Fibroblast of lung (primary cell): ENCODE measurements at regions not wholly inside any gene's neighbourhood (a gene's known extent, or its start where the extent isn't known, plus 50 kb on each side); places are given as distances from the start of the nearest gene placed in this dataset.

Experiments used
- DNase-seq, 2 donors: peaks; one replicate each; pipeline versions ENCODE4 v3.0.0 to v3.0.0-alpha.2; 2010; ENCODE audit warnings: low read depth in 2 of 2
- H2AFZ ChIP-seq: 2 replicates; pipeline ENCODE4 v1.5.1; 2012; ENCODE audit warnings: low read length, control low read depth, inconsistent platforms
- H3K27ac ChIP-seq: 2 replicates; pipeline ENCODE4 v1.5.1; 2011; ENCODE audit warnings: low read length, control low read depth; ENCODE audit not compliant: insufficient read depth
- H3K27me3 ChIP-seq: 2 replicates; pipeline ENCODE4 v1.5.1; 2011; ENCODE audit warnings: mild to moderate bottlenecking, low read length; ENCODE audit not compliant: control insufficient read depth, insufficient read depth
- H3K36me3 ChIP-seq: 2 replicates; pipeline ENCODE4 v1.5.1; 2011; ENCODE audit warnings: low read length; ENCODE audit not compliant: control insufficient read depth, insufficient read depth
- H3K4me1 ChIP-seq: 2 replicates; pipeline ENCODE4 v1.5.1; 2011; ENCODE audit warnings: low read length; ENCODE audit not compliant: control insufficient read depth, insufficient read depth; ENCODE audit errors: extremely low read depth
- H3K4me2 ChIP-seq: 2 replicates; pipeline ENCODE4 v1.5.1; 2011; ENCODE audit warnings: low read length, control low read depth; ENCODE audit not compliant: insufficient read depth; ENCODE audit errors: extremely low read depth
- H3K4me3 ChIP-seq, 4 experiments: fragments of 200-600 bp in 1 of 4; sonication (generic) in 1 of 4; replicated peaks in 1 of 4; 2 replicates each; pipeline ENCODE4 v1.5.1; 2011 to 2016; ENCODE audit warnings: low read length in 4 of 4, low read depth in 3 of 4, mild to moderate bottlenecking in 3 of 4, control low read depth in 2 of 4, inconsistent platforms in 1 of 4, mixed read lengths in 1 of 4; ENCODE audit not compliant: insufficient read depth in 1 of 4; ENCODE audit errors: control extremely low read depth in 1 of 4
- H3K79me2 ChIP-seq: 2 replicates; pipeline ENCODE4 v1.5.1; 2012; ENCODE audit warnings: mild to moderate bottlenecking, low read length, inconsistent platforms; ENCODE audit not compliant: control insufficient read depth, insufficient read depth
- H3K9ac ChIP-seq: 2 replicates; pipeline ENCODE4 v1.5.1; 2011; ENCODE audit warnings: mild to moderate bottlenecking, low read length, control low read depth; ENCODE audit not compliant: insufficient read depth
- H3K9me3 ChIP-seq: 2 replicates; pipeline ENCODE4 v1.5.1; 2012; ENCODE audit warnings: low read depth, low read length; ENCODE audit not compliant: control insufficient read depth, insufficient read depth
- H4K20me1 ChIP-seq: 2 replicates; pipeline ENCODE4 v1.5.1; 2011; ENCODE audit warnings: low read length; ENCODE audit not compliant: control insufficient read depth, insufficient read depth; ENCODE audit errors: extremely low read depth
- CTCF ChIP-seq, 2 donors: IDR thresholded peaks in 1 of 2; conservative IDR thresholded peaks in 1 of 2; 1 replicate in 1 of 2; 2 replicates in 1 of 2; pipeline ENCODE4 v1.5.1; 2011 to 2012; ENCODE audit warnings: low read length in 2 of 2, control low read depth in 1 of 2, inconsistent platforms in 1 of 2, low read depth in 1 of 2, mild to moderate bottlenecking in 1 of 2
- EZH2 ChIP-seq: IDR thresholded peaks from 2 replicates; pipeline ENCODE4 v1.5.1; 2012; ENCODE audit warnings: low read length, control low read depth, mild to moderate bottlenecking; ENCODE audit errors: missing control alignments

- H3K9ac ChIP-seq, result no peak overlapping the region
- DNase-seq, result peak in 1 of 2 donors; percentile 65
- no peaks in the 10 kb centered on the region for H3K79me2 ChIP-seq
- no peaks in the 10 kb centered on the region for H3K9me3 ChIP-seq
- no peak overlapping the region for H3K4me3 ChIP-seq
- H2AFZ ChIP-seq, result no peak overlapping the region
- H3K36me3 ChIP-seq, result no peaks in the 10 kb centered on the region
- H4K20me1 ChIP-seq, result no peaks in the 10 kb centered on the region
- no peak for TF ChIP-seq CTCF (conservative IDR thresholded peaks at IDR 0.05 in 1 of 2, IDR thresholded peaks at IDR 0.05 in 1 of 2; ENCODE audit: low read depth in 1 of 2, low read length in 2 of 2)
- TF ChIP-seq EZH2, result no peak
- peak overlapping the region; percentile 58 for H3K4me2 ChIP-seq
- H3K4me1 ChIP-seq, result peaks cover 18% of the 10 kb centered on the region
- H3K27me3 ChIP-seq, result no peaks in the 10 kb centered on the region
- H3K27ac ChIP-seq, result no peak overlapping the region
Measured at GRCh38 chr6:139710556-139710955, 336.1 kb upstream of the CITED2 start.

GRCh38 chr6:139708337-139709199, 334.1 kb upstream of the CITED2 start:
- no peaks in the 10 kb centered on the region for H3K79me2 ChIP-seq
- no peaks in the 10 kb centered on the region for H3K27me3 ChIP-seq
- no peak overlapping the region for H2AFZ ChIP-seq
- H3K9ac ChIP-seq, result no peak overlapping the region
- DNase-seq, result peak; percentile 82 to 96
- no peaks in the 10 kb centered on the region for H3K36me3 ChIP-seq
- H3K4me2 ChIP-seq, result peak overlapping the region; percentile 37
- H3K4me1 ChIP-seq, result peaks cover 15% of the 10 kb centered on the region
- peak overlapping the region; percentile 30 for H3K27ac ChIP-seq
- H3K9me3 ChIP-seq, result no peaks in the 10 kb centered on the region
- no peak overlapping the region for H3K4me3 ChIP-seq
- no peaks in the 10 kb centered on the region for H4K20me1 ChIP-seq
- TF ChIP-seq CTCF (conservative IDR thresholded peaks at IDR 0.05 in 1 of 2, IDR thresholded peaks at IDR 0.05 in 1 of 2; ENCODE audit: low read depth in 1 of 2, low read length in 2 of 2) (no peak), EZH2 (no peak)

- Histone ChIP-seq H3K9ac (no peak overlapping the region), H3K27ac (no peak overlapping the region), H3K4me1 (peaks cover 14% of the 10 kb centered on the region), H3K79me2 (no peaks in the 10 kb centered on the region), H3K9me3 (no peaks in the 10 kb centered on the region), H3K4me2 (no peak overlapping the region), H2AFZ (no peak overlapping the region), H3K27me3 (no peaks in the 10 kb centered on the region), H3K36me3 (no peaks in the 10 kb centered on the region), H4K20me1 (no peaks in the 10 kb centered on the region), H3K4me3 (no peak overlapping the region)
- TF ChIP-seq EZH2 (no peak), CTCF (conservative IDR thresholded peaks at IDR 0.05 in 1 of 2, IDR thresholded peaks at IDR 0.05 in 1 of 2; ENCODE audit: low read depth in 1 of 2, low read length in 2 of 2) (no peak)
- DNase-seq, result no peak
Measured at GRCh38 chr6:139706912-139707311, 332.5 kb upstream of the CITED2 start.
